ENCODE measurements at regions not wholly inside any gene's neighbourhood (a gene's known extent, or its start where the extent isn't known, plus 50 kb on each side); places are given as distances from the start of the nearest gene placed in this dataset.

DNA sequence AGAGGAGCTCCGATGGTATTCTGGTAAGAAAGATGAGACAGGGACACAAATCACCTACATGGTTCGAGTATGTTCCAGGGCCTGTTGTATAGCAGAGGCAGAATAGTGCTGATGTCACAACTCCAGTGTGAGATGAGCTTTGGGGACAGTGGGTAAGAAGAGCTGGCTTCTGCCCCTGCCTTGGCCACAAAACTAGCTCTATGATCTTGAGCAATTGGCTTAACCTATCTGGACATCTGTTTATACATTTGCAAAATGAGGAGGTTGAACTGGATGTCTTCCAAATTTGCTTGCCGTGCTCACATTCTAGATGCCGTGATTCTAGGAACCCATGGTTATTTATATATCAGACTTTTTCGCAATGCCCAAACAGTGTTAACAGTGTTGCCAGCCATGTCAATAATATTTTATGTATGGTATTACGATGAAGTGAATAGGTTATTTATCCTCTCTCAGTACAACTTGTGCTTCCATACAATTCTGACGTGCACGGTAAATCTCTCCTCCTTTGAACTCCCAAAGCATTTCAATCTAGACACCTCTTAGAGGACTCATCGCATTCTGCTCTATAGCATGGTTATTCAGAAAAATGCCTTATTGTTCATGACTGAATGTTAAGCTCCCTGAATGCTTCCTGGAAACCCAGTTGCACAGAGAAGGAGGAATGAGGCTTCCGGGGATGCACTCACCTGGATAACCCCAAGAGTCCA, 316.0 kb downstream of the FOXO1 start:
- TF ChIP-seq, protein P1, sequence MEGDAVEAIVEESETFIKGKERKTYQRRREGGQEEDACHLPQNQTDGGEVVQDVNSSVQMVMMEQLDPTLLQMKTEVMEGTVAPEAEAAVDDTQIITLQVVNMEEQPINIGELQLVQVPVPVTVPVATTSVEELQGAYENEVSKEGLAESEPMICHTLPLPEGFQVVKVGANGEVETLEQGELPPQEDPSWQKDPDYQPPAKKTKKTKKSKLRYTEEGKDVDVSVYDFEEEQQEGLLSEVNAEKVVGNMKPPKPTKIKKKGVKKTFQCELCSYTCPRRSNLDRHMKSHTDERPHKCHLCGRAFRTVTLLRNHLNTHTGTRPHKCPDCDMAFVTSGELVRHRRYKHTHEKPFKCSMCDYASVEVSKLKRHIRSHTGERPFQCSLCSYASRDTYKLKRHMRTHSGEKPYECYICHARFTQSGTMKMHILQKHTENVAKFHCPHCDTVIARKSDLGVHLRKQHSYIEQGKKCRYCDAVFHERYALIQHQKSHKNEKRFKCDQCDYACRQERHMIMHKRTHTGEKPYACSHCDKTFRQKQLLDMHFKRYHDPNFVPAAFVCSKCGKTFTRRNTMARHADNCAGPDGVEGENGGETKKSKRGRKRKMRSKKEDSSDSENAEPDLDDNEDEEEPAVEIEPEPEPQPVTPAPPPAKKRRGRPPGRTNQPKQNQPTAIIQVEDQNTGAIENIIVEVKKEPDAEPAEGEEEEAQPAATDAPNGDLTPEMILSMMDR (conservative IDR thresholded peaks at IDR 0.05 in 1 of 2, IDR thresholded peaks at IDR 0.05 in 1 of 2; ENCODE audit: low read depth in 1 of 2, low read length in 2 of 2), result no peak
- no peak for TF ChIP-seq EZH2 (IDR thresholded peaks at IDR 0.05; ENCODE audit: low read length, missing control alignments)
- H3K36me3 ChIP-seq (ENCODE audit: control insufficient read depth, insufficient read depth, low read length), result no peaks in the 10 kb centered on the region
- no peak overlapping the region for H3K9ac ChIP-seq (ENCODE audit: insufficient read depth, low read length)
- peak; percentile 20 to 90 for DNase-seq (ENCODE audit: low read depth in 2 of 2)
- H3K27me3 ChIP-seq (ENCODE audit: control insufficient read depth, insufficient read depth, low read length), result no peaks in the 10 kb centered on the region
- no peak overlapping the region for H3K4me3 ChIP-seq (replicated peaks in 1 of 4; ENCODE audit: control extremely low read depth in 1 of 4, insufficient read depth in 1 of 4, low read depth in 3 of 4, low read length in 4 of 4)
- no peaks in the 10 kb centered on the region for H3K4me1 ChIP-seq (ENCODE audit: control insufficient read depth, extremely low read depth, insufficient read depth, low read length)
- no peaks in the 10 kb centered on the region for H4K20me1 ChIP-seq (ENCODE audit: control insufficient read depth, extremely low read depth, insufficient read depth, low read length)
- no peak overlapping the region for H3K4me2 ChIP-seq (ENCODE audit: extremely low read depth, insufficient read depth, low read length)
- H3K79me2 ChIP-seq (ENCODE audit: control insufficient read depth, insufficient read depth, low read length), result no peaks in the 10 kb centered on the region
- no peak overlapping the region for H2AFZ ChIP-seq (ENCODE audit: low read length)
- H3K27ac ChIP-seq (ENCODE audit: insufficient read depth, low read length), result no peak overlapping the region
- H3K9me3 ChIP-seq (ENCODE audit: control insufficient read depth, insufficient read depth, low read depth, low read length), result no peaks in the 10 kb centered on the region

DNA sequence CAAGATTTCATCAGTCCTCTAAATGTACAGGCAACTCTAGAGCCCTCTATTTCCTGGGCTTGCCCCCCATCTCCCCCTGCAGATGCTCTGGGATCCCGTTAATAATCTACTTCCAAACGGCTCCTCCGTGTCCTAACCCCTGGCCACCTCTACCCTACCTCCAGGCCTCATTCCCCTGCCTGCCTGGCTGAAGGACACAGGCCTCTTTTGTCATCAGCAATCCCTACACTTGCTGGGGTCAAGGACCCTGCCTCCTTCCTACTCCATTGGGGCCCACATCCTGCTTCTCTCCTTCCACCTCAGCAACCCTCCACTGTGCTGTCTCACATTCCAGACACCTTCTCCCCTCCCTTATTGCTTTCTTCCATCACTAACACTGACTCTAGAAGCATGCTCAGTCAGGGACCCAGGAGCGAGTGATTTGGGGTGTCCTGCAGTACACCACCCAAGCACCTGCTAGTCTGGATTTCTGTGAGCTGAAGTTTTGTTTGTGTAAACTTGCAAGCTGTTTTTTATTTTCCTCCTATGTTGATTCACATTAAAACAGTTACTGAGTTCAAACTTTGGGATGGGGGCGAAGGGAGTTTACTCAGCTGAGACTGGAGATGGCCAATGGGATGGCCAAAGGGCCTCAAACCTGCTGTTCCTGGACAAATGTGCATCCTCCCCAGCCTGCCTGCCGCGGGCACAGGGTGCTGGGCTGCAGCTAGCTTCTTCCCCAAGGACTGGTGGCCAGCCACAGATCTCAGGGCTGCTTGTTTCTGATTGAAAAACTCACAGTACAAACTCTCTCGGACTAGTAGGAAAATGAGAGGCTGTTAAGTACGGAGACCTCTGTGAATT, 314.7 kb downstream of the FOXO1 start:
- H2AFZ ChIP-seq (ENCODE audit: low read length), result no peak overlapping the region
- no peak for TF ChIP-seq EZH2 (IDR thresholded peaks at IDR 0.05; ENCODE audit: low read length, missing control alignments)
- TF ChIP-seq, protein P1 (conservative IDR thresholded peaks at IDR 0.05 in 1 of 2, IDR thresholded peaks at IDR 0.05 in 1 of 2; ENCODE audit: low read depth in 1 of 2, low read length in 2 of 2), result no peak
- H3K36me3 ChIP-seq (ENCODE audit: control insufficient read depth, insufficient read depth, low read length), result no peaks in the 10 kb centered on the region
- no peaks in the 10 kb centered on the region for H3K27me3 ChIP-seq (ENCODE audit: control insufficient read depth, insufficient read depth, low read length)
- H3K4me3 ChIP-seq (replicated peaks in 1 of 4; ENCODE audit: control extremely low read depth in 1 of 4, insufficient read depth in 1 of 4, low read depth in 3 of 4, low read length in 4 of 4), result no peak overlapping the region
- no peak overlapping the region for H3K27ac ChIP-seq (ENCODE audit: insufficient read depth, low read length)
- no peaks in the 10 kb centered on the region for H3K79me2 ChIP-seq (ENCODE audit: control insufficient read depth, insufficient read depth, low read length)
- no peak overlapping the region for H3K9ac ChIP-seq (ENCODE audit: insufficient read depth, low read length)
- H4K20me1 ChIP-seq (ENCODE audit: control insufficient read depth, extremely low read depth, insufficient read depth, low read length), result no peaks in the 10 kb centered on the region
- DNase-seq (ENCODE audit: low read depth in 2 of 2), result no peak
- no peak overlapping the region for H3K4me2 ChIP-seq (ENCODE audit: extremely low read depth, insufficient read depth, low read length)
- no peaks in the 10 kb centered on the region for H3K9me3 ChIP-seq (ENCODE audit: control insufficient read depth, insufficient read depth, low read depth, low read length)
- H3K4me1 ChIP-seq (ENCODE audit: control insufficient read depth, extremely low read depth, insufficient read depth, low read length), result no peaks in the 10 kb centered on the region

DNA sequence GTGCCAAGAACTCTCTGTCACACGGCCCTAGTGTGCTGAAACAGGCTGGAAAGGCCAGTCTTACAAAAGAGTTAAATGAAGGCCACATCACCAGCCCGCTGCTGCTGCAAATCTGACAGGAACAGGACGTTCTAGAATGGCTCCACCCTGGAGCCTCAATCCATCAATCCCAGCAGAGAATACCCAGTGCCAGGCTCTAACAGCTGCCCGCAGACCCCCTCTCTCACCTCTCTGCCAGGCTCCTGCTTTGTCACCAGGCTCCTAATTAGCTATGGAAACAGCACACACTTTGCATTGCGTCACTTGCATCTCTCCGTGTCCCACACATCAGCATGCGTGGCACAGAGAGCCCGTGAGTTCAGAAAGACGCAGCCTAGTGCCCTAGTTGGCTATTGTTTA, 314.1 kb downstream of the FOXO1 start:
- Histone ChIP-seq H3K27ac (ENCODE audit: insufficient read depth, low read length) (no peak overlapping the region), H3K36me3 (ENCODE audit: control insufficient read depth, insufficient read depth, low read length) (no peaks in the 10 kb centered on the region), H3K4me2 (ENCODE audit: extremely low read depth, insufficient read depth, low read length) (no peak overlapping the region), H3K4me3 (replicated peaks in 1 of 4; ENCODE audit: control extremely low read depth in 1 of 4, insufficient read depth in 1 of 4, low read depth in 3 of 4, low read length in 4 of 4) (no peak overlapping the region), H3K79me2 (ENCODE audit: control insufficient read depth, insufficient read depth, low read length) (no peaks in the 10 kb centered on the region), H3K4me1 (ENCODE audit: control insufficient read depth, extremely low read depth, insufficient read depth, low read length) (no peaks in the 10 kb centered on the region), H3K27me3 (ENCODE audit: control insufficient read depth, insufficient read depth, low read length) (no peaks in the 10 kb centered on the region), H4K20me1 (ENCODE audit: control insufficient read depth, extremely low read depth, insufficient read depth, low read length) (no peaks in the 10 kb centered on the region), H3K9me3 (ENCODE audit: control insufficient read depth, insufficient read depth, low read depth, low read length) (no peaks in the 10 kb centered on the region), H2AFZ (ENCODE audit: low read length) (no peak overlapping the region), H3K9ac (ENCODE audit: insufficient read depth, low read length) (no peak overlapping the region)
- DNase-seq (ENCODE audit: low read depth in 2 of 2), result peak; percentile 25 to 88
- TF ChIP-seq EZH2 (IDR thresholded peaks at IDR 0.05; ENCODE audit: low read length, missing control alignments), result no peak
- TF ChIP-seq, protein P1 (conservative IDR thresholded peaks at IDR 0.05 in 1 of 2, IDR thresholded peaks at IDR 0.05 in 1 of 2; ENCODE audit: low read depth in 1 of 2, low read length in 2 of 2), result no peak

Measured in fibroblast of lung (primary cell).